Heart left ventricle (tissue), 16 donors: ENCODE measurements at regions not wholly inside any gene's neighbourhood (a gene's known extent, or its start where the extent isn't known, plus 50 kb on each side); places are given as distances from the start of the nearest gene placed in this dataset.

ENCODE experiments used
- ATAC-seq, 4 donors: fragments of 200-7000 bp; cut with Tn5 transposase; one replicate each; pipeline ENCODE4 v1.9.1; 2020 to 2022; ENCODE audit warnings: moderate library complexity in 4 of 4, mild to moderate bottlenecking in 3 of 4, moderate number of reproducible peaks in 1 of 4
- DNase-seq, 5 donors: peaks; one replicate each; pipeline ENCODE4 v3.0.0-alpha.2; 2020
- H3K27ac ChIP-seq, 12 donors: fragments of 200-600 bp; sonication (generic) in 4 of 12; one replicate each; pipeline versions ENCODE4 v1.5.0 to v1.8.0; 2016 to 2022; ENCODE audit warnings: mild to moderate bottlenecking in 2 of 12
- H3K27me3 ChIP-seq, 9 donors: fragments of 200-600 bp; sonication (generic) in 2 of 9; one replicate each; pipeline versions ENCODE4 v1.5.1 to v1.8.0; 2016 to 2022; ENCODE audit warnings: mild to moderate bottlenecking in 3 of 9
- H3K36me3 ChIP-seq, 9 donors: fragments of 200-600 bp; sonication (generic) in 2 of 9; one replicate each; pipeline versions ENCODE4 v1.5.0 to v1.8.0; 2018 to 2022; ENCODE audit warnings: mild to moderate bottlenecking in 2 of 9
- H3K4me1 ChIP-seq, 12 donors: fragments of 200-600 bp; sonication (generic) in 4 of 12; one replicate each; pipeline versions ENCODE4 v1.5.0 to v1.8.0; 2016 to 2022; ENCODE audit warnings: mild to moderate bottlenecking in 3 of 12
- H3K4me3 ChIP-seq, 12 donors: fragments of 200-600 bp; sonication (generic) in 4 of 12; one replicate each; pipeline versions ENCODE4 v1.5.0 to v1.8.0; 2017 to 2022; ENCODE audit warnings: mild to moderate bottlenecking in 9 of 12, moderate library complexity in 4 of 12
- H3K9me3 ChIP-seq, 12 donors: fragments of 200-600 bp; sonication (generic) in 4 of 12; one replicate each; pipeline versions ENCODE4 v1.5.0 to v1.8.0; 2016 to 2022; ENCODE audit warnings: mild to moderate bottlenecking in 1 of 12
- POLR2A ChIP-seq, 2 donors: fragments of 450-650 bp; IDR thresholded peaks; one replicate each; pipeline ENCODE4 v1.6.1; 2017; ENCODE audit warnings: antibody characterized with exemption in 2 of 2, mild to moderate bottlenecking in 2 of 2, moderate library complexity in 2 of 2
- WGBS, 4 donors: extraction: QIAGEN DNeasy Blood & Tissue Kit in 2 of 4; methylation state at CpG; one replicate each; pipeline versions ENCODE4 v1.1.5 to v1.1.7; 2013 to 2018; 5-methylcytosine and 5-hydroxymethylcytosine counted together
- intact Hi-C, 10 donors: fragments of 100-400 bp; cut with DNase I; formaldehyde crosslinking; loops; one replicate each; pipeline versions ENCODE4 v1.11.1 to v1.14.2; 2022
- TF ChIP-seq, protein P1 (sequence below), 12 donors: fragments of 200-600 bp; sonication (generic) in 4 of 12; IDR thresholded peaks; one replicate each; pipeline versions ENCODE4 v1.5.0 to v1.8.0; 2018 to 2022; ENCODE audit warnings: antibody characterized with exemption in 12 of 12, mild to moderate bottlenecking in 5 of 12
- donor health status: ischemic (EF 13 %, LVEDD 7.1; RV severe dilation, severe dysfunction).
- donor health status: healthy with polysubstance abuse.
- donor health status: DM: no; HTN: yes; CAD: no.
- donor health status: DM: no; HTN: no; CAD: no.
- donor health status: ischemic (EF 25% LVEDD 6.9; RV normal size, moderate dysfunction).
- donor health status: ischemic (EF 25% LVEDD 5.7; RV mildly dilated, moderate dysfunction).
- donor health status: healthy.
- donor health status: DM: yes; HTN: yes; CAD: no.
- donor health status: ischemic (EF 35%, LVEDD 5.7; RV mildly dilated, moderate dysfunction).
- donor health status: nonischemic (EF 11% LVEDD 7.7; RV severe dilation, severe dysfunction).
- donor health status: DM: yes; HTN: yes; CAD: no.
- donor health status: PGD.
- donor health status: ischemic (EF 29% LVEDD 5.4; RV normal size, mild dysfunction).
- donor health status: nonischemic (EF 23%, LVEDD 6.1; RV moderate dilation, normal function).

GRCh38 chrX:45323387-45323786, 122.7 kb upstream of the DIPK2B start:
- H3K36me3 ChIP-seq, result no peaks in the 10 kb centered on the region
- WGBS, 4 donors, result 81 to 99% (median 91%) methylated on average over 3 of the region's 3 CpGs
- no peaks in the 10 kb centered on the region for H3K9me3 ChIP-seq
- intact Hi-C loops, result loop anchor here in 8 of 10 donors (2.0 to 10.0 kb wide), 12 partner anchors 189 to 1081 kb away; no protein-coding TSS in a partner anchor
- ATAC-seq (no peak), DNase-seq (no peak)
- no peak for TF ChIP-seq POLR2A (IDR thresholded peaks at IDR 0.05)
- TF ChIP-seq, protein P1, sequence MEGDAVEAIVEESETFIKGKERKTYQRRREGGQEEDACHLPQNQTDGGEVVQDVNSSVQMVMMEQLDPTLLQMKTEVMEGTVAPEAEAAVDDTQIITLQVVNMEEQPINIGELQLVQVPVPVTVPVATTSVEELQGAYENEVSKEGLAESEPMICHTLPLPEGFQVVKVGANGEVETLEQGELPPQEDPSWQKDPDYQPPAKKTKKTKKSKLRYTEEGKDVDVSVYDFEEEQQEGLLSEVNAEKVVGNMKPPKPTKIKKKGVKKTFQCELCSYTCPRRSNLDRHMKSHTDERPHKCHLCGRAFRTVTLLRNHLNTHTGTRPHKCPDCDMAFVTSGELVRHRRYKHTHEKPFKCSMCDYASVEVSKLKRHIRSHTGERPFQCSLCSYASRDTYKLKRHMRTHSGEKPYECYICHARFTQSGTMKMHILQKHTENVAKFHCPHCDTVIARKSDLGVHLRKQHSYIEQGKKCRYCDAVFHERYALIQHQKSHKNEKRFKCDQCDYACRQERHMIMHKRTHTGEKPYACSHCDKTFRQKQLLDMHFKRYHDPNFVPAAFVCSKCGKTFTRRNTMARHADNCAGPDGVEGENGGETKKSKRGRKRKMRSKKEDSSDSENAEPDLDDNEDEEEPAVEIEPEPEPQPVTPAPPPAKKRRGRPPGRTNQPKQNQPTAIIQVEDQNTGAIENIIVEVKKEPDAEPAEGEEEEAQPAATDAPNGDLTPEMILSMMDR (IDR thresholded peaks at IDR 0.05), result no peak
- H3K27ac ChIP-seq, result no peak overlapping the region
- no peak overlapping the region for H3K4me3 ChIP-seq
- peaks cover 0 to 47% (median 0%) of the 10 kb centered on the region in 9 donors for H3K27me3 ChIP-seq
- no peaks in the 10 kb centered on the region for H3K4me1 ChIP-seq

- Histone ChIP-seq H3K4me1 (no peaks in the 10 kb centered on the region), H3K27ac (no peak overlapping the region), H3K27me3 (peaks cover 0 to 45% (median 0%) of the 10 kb centered on the region in 9 donors), H3K9me3 (no peaks in the 10 kb centered on the region), H3K4me3 (no peak overlapping the region), H3K36me3 (no peaks in the 10 kb centered on the region)
- no peak for DNase-seq
- intact Hi-C loops, result loop anchor here in 8 of 10 donors (2.0 to 10.0 kb wide), 12 partner anchors 189 to 1082 kb away; no protein-coding TSS in a partner anchor
- ATAC-seq, result no peak
- TF ChIP-seq POLR2A (IDR thresholded peaks at IDR 0.05), result no peak
- TF ChIP-seq, protein P1 (IDR thresholded peaks at IDR 0.05), result no peak
These were observed 122.1 kb upstream of the DIPK2B start for GRCh38 chrX:45322820-45323219.

DNA sequence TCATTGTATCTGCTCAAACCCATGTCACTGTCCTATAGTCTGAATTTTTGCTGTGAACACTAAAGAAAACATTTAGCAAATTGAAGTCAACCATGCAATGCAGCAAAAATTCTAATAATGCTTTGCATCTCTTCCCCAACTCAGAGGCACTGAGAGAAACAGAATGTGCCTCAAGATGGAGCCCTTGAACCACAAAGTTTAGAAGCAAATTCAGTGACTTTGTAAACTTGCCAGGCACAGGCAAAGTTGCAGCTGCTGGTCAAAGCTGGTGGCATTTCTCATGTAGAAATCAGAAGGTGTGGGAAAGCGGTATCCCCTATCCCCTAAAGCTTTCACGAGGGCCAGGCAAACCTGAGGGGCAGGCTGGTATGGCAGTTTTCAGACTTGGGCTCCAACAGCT, 121.7 kb upstream of the DIPK2B start:
- no peaks in the 10 kb centered on the region for H3K9me3 ChIP-seq
- H3K4me1 ChIP-seq, result no peaks in the 10 kb centered on the region
- DNase-seq, result peak in 3 of 5 donors; percentile 8 to 25 (median 21)
- WGBS, 4 donors, result 12 to 23% (median 19%) methylated on average over 2 of the region's 2 CpGs
- intact Hi-C loops, result loop anchor here in 8 of 10 donors (2.0 to 10.0 kb wide), 12 partner anchors 190 to 1082 kb away; no protein-coding TSS in a partner anchor
- ATAC-seq, result peak in 1 of 4 donors; percentile 63
- peaks cover 0 to 41% (median 0%) of the 10 kb centered on the region in 9 donors for H3K27me3 ChIP-seq
- H3K36me3 ChIP-seq, result no peaks in the 10 kb centered on the region
- no peak overlapping the region for H3K27ac ChIP-seq
- no peak for TF ChIP-seq POLR2A (IDR thresholded peaks at IDR 0.05)
- TF ChIP-seq, protein P1 (IDR thresholded peaks at IDR 0.05), result peak in 11 of 12 donors; percentile 32 to 54 (median 41)
- H3K4me3 ChIP-seq, result no peak overlapping the region

GRCh38 chrX:45320191-45320590, 119.5 kb upstream of the DIPK2B start:
- Histone ChIP-seq H3K36me3 (no peaks in the 10 kb centered on the region), H3K4me3 (no peak overlapping the region), H3K9me3 (no peaks in the 10 kb centered on the region), H3K4me1 (no peaks in the 10 kb centered on the region), H3K27ac (no peak overlapping the region), H3K27me3 (peaks cover 0 to 37% (median 0%) of the 10 kb centered on the region in 9 donors)
- TF ChIP-seq, protein P1 (IDR thresholded peaks at IDR 0.05), result no peak
- no peak for TF ChIP-seq POLR2A (IDR thresholded peaks at IDR 0.05)
- DNase-seq (no peak), ATAC-seq (no peak)
- WGBS, 4 donors, result 53 to 67% (median 57%) methylated on average over 1 of the region's 1 CpG
- intact Hi-C loops, result loop anchor here in 8 of 10 donors (5.0 to 10.0 kb wide), 11 partner anchors 192 to 1085 kb away; no protein-coding TSS in a partner anchor
